ENCODE measurements at regions not wholly inside any gene's neighbourhood (a gene's known extent, or its start where the extent isn't known, plus 50 kb on each side); places are given as distances from the start of the nearest gene placed in this dataset.

- DNase-seq, result peak in 2 of 4 donors; percentile 50 to 53
- H3K27ac ChIP-seq, result no peak overlapping the region
Measured at GRCh38 chr4:23113104-23113503, 420.4 kb downstream of the GBA3 start.

GRCh38 chr4:23106516-23106915, 413.8 kb downstream of the GBA3 start:
- Histone ChIP-seq H3K27ac (no peak overlapping the region), H3K4me1 (no peaks in the 10 kb centered on the region), H3K27me3 (no peaks in the 10 kb centered on the region), H3K36me3 (no peaks in the 10 kb centered on the region), H3K9me3 (no peaks in the 10 kb centered on the region), H3K4me3 (no peak overlapping the region)
- intact Hi-C loops (cut with DNase I), result no loop called here
- no peak for DNase-seq
- ATAC-seq, result no peak
- TF ChIP-seq CTCF (IDR thresholded peaks at IDR 0.05), result no peak

More at GRCh38 chr4:23113104-23113503, 420.4 kb downstream of the GBA3 start:
- H3K9me3 ChIP-seq, result no peaks in the 10 kb centered on the region
- intact Hi-C loops (cut with DNase I), result no loop called here
- H3K4me1 ChIP-seq, result no peaks in the 10 kb centered on the region
- H3K36me3 ChIP-seq, result no peaks in the 10 kb centered on the region
- no peak for ATAC-seq
- H3K4me3 ChIP-seq, result no peak overlapping the region
- no peaks in the 10 kb centered on the region for H3K27me3 ChIP-seq
- no peak for TF ChIP-seq CTCF (IDR thresholded peaks at IDR 0.05)

- no peak overlapping the region for H3K4me3 ChIP-seq
Measured at GRCh38 chr4:23105759-23106370, 413.1 kb downstream of the GBA3 start.

DNA sequence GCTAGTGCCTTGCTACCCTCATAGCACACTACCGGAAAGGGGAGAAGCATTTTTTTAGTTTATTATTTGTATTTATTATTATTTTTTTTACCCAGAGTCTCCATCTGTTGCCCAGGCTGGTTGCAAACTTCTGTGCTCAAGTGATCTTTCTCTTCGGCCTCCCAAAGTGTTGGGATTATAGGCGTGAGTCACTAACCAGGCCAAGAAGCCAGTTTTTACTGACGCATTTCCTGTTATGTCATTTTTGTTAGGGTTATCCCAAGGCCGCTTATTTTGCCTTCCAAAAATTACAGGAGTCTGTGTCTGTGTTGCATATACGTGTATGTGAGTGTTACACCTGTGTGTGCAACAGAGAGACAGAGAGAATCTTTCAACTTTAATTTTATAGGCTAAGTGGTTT, 404.5 kb downstream of the GBA3 start:
- intact Hi-C loops (cut with DNase I), result no loop called here
- H3K27ac ChIP-seq, result no peak overlapping the region
- peaks cover 0 to 24% of the 10 kb centered on the region in 2 donors for H3K9me3 ChIP-seq
- no peak for DNase-seq
- no peak overlapping the region for H3K4me3 ChIP-seq
- no peaks in the 10 kb centered on the region for H3K27me3 ChIP-seq
- TF ChIP-seq CTCF (IDR thresholded peaks at IDR 0.05), result no peak
- ATAC-seq, result no peak
- no peaks in the 10 kb centered on the region for H3K4me1 ChIP-seq
- H3K36me3 ChIP-seq, result no peaks in the 10 kb centered on the region

More at GRCh38 chr4:23105759-23106370, 413.1 kb downstream of the GBA3 start:
- DNase-seq (no peak), ATAC-seq (no peak)
- H3K27ac ChIP-seq, result no peak overlapping the region
- no peak for TF ChIP-seq CTCF (IDR thresholded peaks at IDR 0.05)
- H3K36me3 ChIP-seq, result no peaks in the 10 kb centered on the region
- no peaks in the 10 kb centered on the region for H3K4me1 ChIP-seq
- intact Hi-C loops (cut with DNase I), result no loop called here
- no peaks in the 10 kb centered on the region for H3K27me3 ChIP-seq
- H3K9me3 ChIP-seq, result no peaks in the 10 kb centered on the region

- no peaks in the 10 kb centered on the region for H3K4me1 ChIP-seq
- no peak for TF ChIP-seq CTCF (IDR thresholded peaks at IDR 0.05)
- ATAC-seq (no peak), DNase-seq (no peak)
- intact Hi-C loops (cut with DNase I), result no loop called here
- no peaks in the 10 kb centered on the region for H3K27me3 ChIP-seq
- no peaks in the 10 kb centered on the region for H3K36me3 ChIP-seq
- no peak overlapping the region for H3K27ac ChIP-seq
- no peak overlapping the region for H3K4me3 ChIP-seq
- H3K9me3 ChIP-seq, result peaks cover 0 to 24% of the 10 kb centered on the region in 2 donors
Measured at GRCh38 chr4:23091711-23092110, 399.0 kb downstream of the GBA3 start.
